ENCODE measurements at regions not wholly inside any gene's neighbourhood (a gene's known extent, or its start where the extent isn't known, plus 50 kb on each side); places are given as distances from the start of the nearest gene placed in this dataset.
"Not testable (repeated sequence)": the region's sequence is repeated elsewhere in the genome, so short reads cannot be mapped to it uniquely, and the experiment has no call there.

- H3K27ac ChIP-seq = no peak overlapping the region
- no peak for TF ChIP-seq CTCF (conservative IDR thresholded peaks at IDR 0.05; ENCODE audit: low read depth)
- DNase-seq (ENCODE audit: low spot score) = no peak
- POLR2A ChIA-PET (ENCODE audit: low non-redundant PET) = no interaction called here
- CTCF ChIA-PET = no interaction called here
These were observed 1340.0 kb upstream of the MAP3K7 start for GRCh38 chr6:91926827-91927226.

- POLR2A ChIA-PET (ENCODE audit: low non-redundant PET) = no interaction called here
- CTCF ChIA-PET = no interaction called here
- no peak overlapping the region for H3K27ac ChIP-seq
- TF ChIP-seq CTCF (conservative IDR thresholded peaks at IDR 0.05; ENCODE audit: low read depth) = no peak
- DNase-seq (ENCODE audit: low spot score) = no peak
These were observed 1339.5 kb upstream of the MAP3K7 start for GRCh38 chr6:91926361-91926760.

GRCh38 chr6:91911945-91912344 lies 1325.1 kb upstream of the MAP3K7 start:
- ChIA-PET CTCF (interaction anchor here (0.6 kb wide), 1 partner anchor 349 kb away, joined by 6 read pairs; no protein-coding TSS in a partner anchor), POLR2A (ENCODE audit: low non-redundant PET) (no interaction called here)
- TF ChIP-seq CTCF (conservative IDR thresholded peaks at IDR 0.05; ENCODE audit: low read depth) = no peak
- no peak overlapping the region for H3K27ac ChIP-seq
- no peak for DNase-seq (ENCODE audit: low spot score)

GRCh38 chr6:91904586-91905164 lies 1317.8 kb upstream of the MAP3K7 start:
- CTCF ChIA-PET = interaction anchor here (0.7 kb wide), 1 partner anchor 336 kb away, joined by 4 read pairs; no protein-coding TSS in a partner anchor
- no peak for TF ChIP-seq CTCF (conservative IDR thresholded peaks at IDR 0.05; ENCODE audit: low read depth)
- H3K27ac ChIP-seq = no peak overlapping the region
- DNase-seq (ENCODE audit: low spot score) = no peak
- POLR2A ChIA-PET (ENCODE audit: low non-redundant PET) = no interaction called here

GRCh38 chr6:91895599-91896285 lies 1308.9 kb upstream of the MAP3K7 start:
- POLR2A ChIA-PET (ENCODE audit: low non-redundant PET) = no interaction called here
- CTCF ChIA-PET = no interaction called here
- no peak for DNase-seq (ENCODE audit: low spot score)
- H3K27ac ChIP-seq = no peak overlapping the region
- TF ChIP-seq CTCF (conservative IDR thresholded peaks at IDR 0.05; ENCODE audit: low read depth) = no peak

- no peak for TF ChIP-seq CTCF (conservative IDR thresholded peaks at IDR 0.05; ENCODE audit: low read depth)
- H3K27ac ChIP-seq = no peak overlapping the region
- no peak for DNase-seq (ENCODE audit: low spot score)
- ChIA-PET CTCF (no interaction called here), POLR2A (ENCODE audit: low non-redundant PET) (no interaction called here)
These were observed 1299.4 kb upstream of the MAP3K7 start for GRCh38 chr6:91886183-91886795.

GRCh38 chr6:91881791-91882190 lies 1294.9 kb upstream of the MAP3K7 start:
- CTCF ChIA-PET; H3K27ac ChIP-seq; POLR2A ChIA-PET (ENCODE audit: low non-redundant PET); DNase-seq (ENCODE audit: low spot score): not testable (repeated sequence)
